Upper lobe of right lung (tissue), 1 donor: ENCODE measurements at regions not wholly inside any gene's neighbourhood (a gene's known extent, or its start where the extent isn't known, plus 50 kb on each side); places are given as distances from the start of the nearest gene placed in this dataset.
A peak's percentile ranks its signal among the peaks of the same experiment; 100 is the strongest.

ENCODE experiments used
- ATAC-seq: fragments of 200-7000 bp; cut with Tn5 transposase; one replicate; pipeline ENCODE4 v1.9.1; 2020; ENCODE audit warnings: mild to moderate bottlenecking, moderate library complexity
- DNase-seq: peaks from one replicate; pipeline ENCODE4 v3.0.0-alpha.2; 2020
- H3K27ac ChIP-seq: fragments of 200-600 bp; one replicate; pipeline ENCODE4 v1.8.0; 2022
- H3K27me3 ChIP-seq: fragments of 200-600 bp; one replicate; pipeline ENCODE4 v1.8.0; 2022; ENCODE audit warnings: mild to moderate bottlenecking
- H3K36me3 ChIP-seq: fragments of 200-600 bp; one replicate; pipeline ENCODE4 v1.8.0; 2022
- H3K4me1 ChIP-seq: fragments of 200-600 bp; one replicate; pipeline ENCODE4 v1.8.0; 2022
- H3K4me3 ChIP-seq: fragments of 200-600 bp; one replicate; pipeline ENCODE4 v1.8.0; 2022; ENCODE audit warnings: mild to moderate bottlenecking
- H3K9me3 ChIP-seq: fragments of 200-600 bp; one replicate; pipeline ENCODE4 v1.8.0; 2022
- intact Hi-C: fragments of 100-400 bp; cut with DNase I; formaldehyde crosslinking; loops from one replicate; pipeline ENCODE4 v1.11.0; 2022
- TF ChIP-seq, protein P1 (sequence below): fragments of 200-600 bp; IDR thresholded peaks from one replicate; pipeline ENCODE4 v1.8.0; 2022; ENCODE audit warnings: antibody characterized with exemption
- donor health status: DM: no; HTN: yes; CAD: no; lungs with severe emphysema.

GRCh38 chr18:64791236-64791635 is 642.3 kb upstream of the LINC00305 start:
- ATAC-seq (peak; percentile 38), DNase-seq (no peak)
- intact Hi-C loops: no loop called here
- Histone ChIP-seq H3K9me3 (no peaks in the 10 kb centered on the region), H3K4me3 (no peak overlapping the region), H3K4me1 (no peaks in the 10 kb centered on the region), H3K27ac (no peak overlapping the region), H3K36me3 (no peaks in the 10 kb centered on the region), H3K27me3 (no peaks in the 10 kb centered on the region)
- TF ChIP-seq, protein P1, sequence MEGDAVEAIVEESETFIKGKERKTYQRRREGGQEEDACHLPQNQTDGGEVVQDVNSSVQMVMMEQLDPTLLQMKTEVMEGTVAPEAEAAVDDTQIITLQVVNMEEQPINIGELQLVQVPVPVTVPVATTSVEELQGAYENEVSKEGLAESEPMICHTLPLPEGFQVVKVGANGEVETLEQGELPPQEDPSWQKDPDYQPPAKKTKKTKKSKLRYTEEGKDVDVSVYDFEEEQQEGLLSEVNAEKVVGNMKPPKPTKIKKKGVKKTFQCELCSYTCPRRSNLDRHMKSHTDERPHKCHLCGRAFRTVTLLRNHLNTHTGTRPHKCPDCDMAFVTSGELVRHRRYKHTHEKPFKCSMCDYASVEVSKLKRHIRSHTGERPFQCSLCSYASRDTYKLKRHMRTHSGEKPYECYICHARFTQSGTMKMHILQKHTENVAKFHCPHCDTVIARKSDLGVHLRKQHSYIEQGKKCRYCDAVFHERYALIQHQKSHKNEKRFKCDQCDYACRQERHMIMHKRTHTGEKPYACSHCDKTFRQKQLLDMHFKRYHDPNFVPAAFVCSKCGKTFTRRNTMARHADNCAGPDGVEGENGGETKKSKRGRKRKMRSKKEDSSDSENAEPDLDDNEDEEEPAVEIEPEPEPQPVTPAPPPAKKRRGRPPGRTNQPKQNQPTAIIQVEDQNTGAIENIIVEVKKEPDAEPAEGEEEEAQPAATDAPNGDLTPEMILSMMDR: no peak

DNA sequence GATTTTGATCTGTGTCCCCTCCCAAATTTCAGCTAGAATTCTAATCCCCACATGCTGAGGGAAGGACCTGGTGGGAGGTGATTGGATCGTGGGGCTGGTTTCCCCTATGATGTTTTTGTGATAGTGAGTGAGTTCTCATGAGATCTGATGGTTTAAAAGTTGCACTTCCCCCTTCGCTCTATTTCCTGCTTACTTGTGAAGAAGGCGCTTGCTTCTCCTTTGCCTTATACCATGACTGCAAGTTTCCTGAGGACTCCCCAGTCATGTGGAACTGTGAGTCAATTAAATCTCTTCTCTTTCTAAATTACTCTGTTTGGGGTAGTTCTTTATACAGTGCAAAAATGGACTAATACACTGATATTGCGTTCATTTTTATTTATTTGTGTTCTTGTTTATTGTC is 636.8 kb upstream of the LINC00305 start:
- Histone ChIP-seq H3K4me1 (no peaks in the 10 kb centered on the region), H3K9me3 (no peaks in the 10 kb centered on the region), H3K27ac (no peak overlapping the region), H3K36me3 (no peaks in the 10 kb centered on the region), H3K4me3 (no peak overlapping the region), H3K27me3 (no peaks in the 10 kb centered on the region)
- DNase-seq (no peak), ATAC-seq (no peak)
- TF ChIP-seq, protein P1: no peak
- intact Hi-C loops: no loop called here

DNA sequence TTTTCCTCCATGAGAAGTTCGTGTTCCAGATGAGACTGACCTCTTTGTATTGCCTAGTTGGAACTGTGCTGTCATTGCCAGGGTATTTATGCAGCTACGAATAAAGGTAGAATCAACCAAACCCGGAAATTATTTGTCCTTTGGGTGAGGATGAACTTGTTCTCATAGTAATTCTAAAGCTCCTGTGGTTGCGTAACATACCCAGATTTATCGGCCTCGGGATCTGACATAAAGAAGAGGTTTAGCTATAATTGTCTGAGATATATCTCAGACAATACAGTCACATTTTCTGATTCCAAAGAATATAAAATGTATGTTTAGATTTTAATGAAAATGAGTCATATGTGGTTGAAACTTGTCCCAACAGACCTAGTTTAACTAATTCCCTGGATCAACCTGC is 628.7 kb upstream of the LINC00305 start:
- intact Hi-C loops: no loop called here
- DNase-seq (no peak), ATAC-seq (no peak)
- Histone ChIP-seq H3K27ac (no peak overlapping the region), H3K36me3 (no peaks in the 10 kb centered on the region), H3K4me3 (no peak overlapping the region), H3K9me3 (no peaks in the 10 kb centered on the region), H3K27me3 (no peaks in the 10 kb centered on the region), H3K4me1 (no peaks in the 10 kb centered on the region)
- TF ChIP-seq, protein P1: no peak

- Histone ChIP-seq H3K4me3 (no peak overlapping the region), H3K27ac (no peak overlapping the region), H3K36me3 (no peaks in the 10 kb centered on the region), H3K4me1 (no peaks in the 10 kb centered on the region), H3K9me3 (no peaks in the 10 kb centered on the region), H3K27me3 (no peaks in the 10 kb centered on the region)
- ATAC-seq (no peak), DNase-seq (no peak)
- intact Hi-C loops: no loop called here
- TF ChIP-seq, protein P1: no peak
These were observed 617.0 kb upstream of the LINC00305 start for GRCh38 chr18:64765908-64766307.

- no peak for ATAC-seq
- Histone ChIP-seq H3K4me3 (no peak overlapping the region), H3K9me3 (no peaks in the 10 kb centered on the region), H3K27me3 (no peaks in the 10 kb centered on the region), H3K36me3 (no peaks in the 10 kb centered on the region), H3K27ac (no peak overlapping the region), H3K4me1 (no peaks in the 10 kb centered on the region)
- TF ChIP-seq, protein P1: no peak
- no peak for DNase-seq
- intact Hi-C loops: no loop called here
These were observed 603.8 kb upstream of the LINC00305 start for GRCh38 chr18:64752707-64753106.

DNA sequence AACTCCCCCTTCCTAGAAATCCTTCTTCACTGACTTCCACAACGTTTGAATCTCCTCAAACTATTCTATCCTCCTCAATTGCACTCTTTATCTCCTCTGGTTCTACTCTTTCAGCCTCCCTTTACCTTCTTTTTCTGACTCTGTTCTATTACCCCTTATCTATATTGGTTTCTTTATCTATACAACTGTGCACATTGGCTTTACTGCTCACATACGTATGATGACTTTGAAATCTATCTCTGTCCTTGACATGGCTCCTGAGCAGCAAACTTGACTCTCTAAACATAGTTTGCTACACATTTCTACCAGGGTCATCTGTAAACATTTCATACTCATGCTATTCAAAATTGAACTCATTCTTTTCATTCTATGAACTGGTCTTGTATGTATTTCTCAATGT is 601.0 kb upstream of the LINC00305 start:
- Histone ChIP-seq H3K27ac (no peak overlapping the region), H3K4me1 (no peaks in the 10 kb centered on the region), H3K4me3 (no peak overlapping the region), H3K27me3 (no peaks in the 10 kb centered on the region), H3K36me3 (no peaks in the 10 kb centered on the region), H3K9me3 (no peaks in the 10 kb centered on the region)
- intact Hi-C loops: no loop called here
- TF ChIP-seq, protein P1: no peak
- DNase-seq (no peak), ATAC-seq (no peak)
